DMS114 treated with DMSO at 0.1 percent for 48 hours (cell line): ENCODE measurements at regions not wholly inside any gene's neighbourhood (a gene's known extent, or its start where the extent isn't known, plus 50 kb on each side); places are given as distances from the start of the nearest gene placed in this dataset.
"Not testable (repeated sequence)": the region's sequence is repeated elsewhere in the genome, so short reads cannot be mapped to it uniquely, and the experiment has no call there.

ENCODE experiments used
- DNase-seq: peaks from one replicate; lab custom pipeline; 2025; ENCODE audit not compliant: unreplicated experiment; lab: John Stamatoyannopoulos, UW

GRCh38 chr15:44817797-44818196 is 81.5 kb downstream of the TRIM69 start:
- DNase-seq: not testable (repeated sequence)

- DNase-seq: not testable (repeated sequence)
Observed at GRCh38 chr15:44819331-44819987, 83.1 kb downstream of the TRIM69 start.

GRCh38 chr15:44820535-44820934 is 84.2 kb downstream of the TRIM69 start:
- not testable (repeated sequence) for DNase-seq

GRCh38 chr15:44820967-44821366 is 84.6 kb downstream of the TRIM69 start:
- DNase-seq: not testable (repeated sequence)

- DNase-seq: not testable (repeated sequence)
Observed at GRCh38 chr15:44824277-44825145, 88.2 kb downstream of the TRIM69 start.

- not testable (repeated sequence) for DNase-seq
Observed at GRCh38 chr15:44826583-44826982, 90.3 kb downstream of the TRIM69 start.

GRCh38 chr15:44828229-44828914 is 92.0 kb downstream of the TRIM69 start:
- DNase-seq: not testable (repeated sequence)

GRCh38 chr15:44829150-44829549 is 92.8 kb downstream of the TRIM69 start:
- DNase-seq: not testable (repeated sequence)

GRCh38 chr15:44830692-44831408 is 94.5 kb downstream of the TRIM69 start:
- not testable (repeated sequence) for DNase-seq

GRCh38 chr15:44831409-44831741 is 95.0 kb downstream of the TRIM69 start:
- not testable (repeated sequence) for DNase-seq

- DNase-seq: not testable (repeated sequence)
Observed at GRCh38 chr15:44832133-44832532, 95.8 kb downstream of the TRIM69 start.

- DNase-seq: not testable (repeated sequence)
Observed at GRCh38 chr15:44833081-44833480, 96.8 kb downstream of the TRIM69 start.

- DNase-seq: not testable (repeated sequence)
Observed at GRCh38 chr15:44833761-44834160, 97.4 kb downstream of the TRIM69 start.

GRCh38 chr15:44835082-44835481 is 98.8 kb downstream of the TRIM69 start:
- DNase-seq: not testable (repeated sequence)

GRCh38 chr15:44836094-44836493 is 99.8 kb downstream of the TRIM69 start:
- DNase-seq: no peak

- DNase-seq: not testable (repeated sequence)
Observed at GRCh38 chr15:44838929-44839328, 102.6 kb downstream of the TRIM69 start.

GRCh38 chr15:44841762-44842161 is 105.4 kb downstream of the TRIM69 start:
- not testable (repeated sequence) for DNase-seq

- DNase-seq: not testable (repeated sequence)
Observed at GRCh38 chr15:44842883-44843282, 106.6 kb downstream of the TRIM69 start.

- not testable (repeated sequence) for DNase-seq
Observed at GRCh38 chr15:44844936-44845335, 108.6 kb downstream of the TRIM69 start.

- not testable (repeated sequence) for DNase-seq
Observed at GRCh38 chr15:44846156-44846555, 109.8 kb downstream of the TRIM69 start.

- not testable (repeated sequence) for DNase-seq
Observed at GRCh38 chr15:44847555-44847954, 108.9 kb upstream of the TERB2 start.
